HG03175 (cell line): ENCODE measurements at regions not wholly inside any gene's neighbourhood (a gene's known extent, or its start where the extent isn't known, plus 50 kb on each side); places are given as distances from the start of the nearest gene placed in this dataset.
"Not testable (repeated sequence)": the region's sequence is repeated elsewhere in the genome, so short reads cannot be mapped to it uniquely, and the experiment has no call there.

Experiments used
- ATAC-seq: cut with Tn5 transposase; IDR thresholded peaks from one replicate; pipeline ENCODE4 v1.9.1; 2021; ENCODE audit warnings: mild to moderate bottlenecking, moderate library complexity; ENCODE audit not compliant: unreplicated experiment

GRCh38 chr12:91773749-91774429, 371.8 kb downstream of the BTG1 start:
- no peak for ATAC-seq

- no peak for ATAC-seq
Observed at GRCh38 chr12:91772411-91772810, 373.2 kb downstream of the BTG1 start.

DNA sequence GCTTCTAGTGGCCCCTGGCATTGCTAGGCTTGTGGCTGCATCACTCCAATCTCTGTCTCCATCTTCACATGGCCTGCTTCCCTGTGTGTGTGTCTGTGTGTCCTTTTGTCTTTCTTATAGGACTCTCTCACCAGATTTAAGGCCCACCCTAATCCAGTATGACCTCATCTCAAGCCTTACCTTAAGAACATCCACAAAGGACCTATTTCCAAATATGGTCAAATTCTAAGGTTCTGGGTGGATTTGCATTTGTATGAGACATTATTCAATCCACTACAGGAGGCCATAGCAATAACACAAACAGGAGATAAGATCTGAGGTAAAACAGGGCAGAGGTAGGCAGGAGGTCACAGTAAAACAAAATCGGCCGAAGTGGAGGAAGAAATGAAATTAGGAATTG, 375.9 kb downstream of the BTG1 start:
- ATAC-seq: no peak

DNA sequence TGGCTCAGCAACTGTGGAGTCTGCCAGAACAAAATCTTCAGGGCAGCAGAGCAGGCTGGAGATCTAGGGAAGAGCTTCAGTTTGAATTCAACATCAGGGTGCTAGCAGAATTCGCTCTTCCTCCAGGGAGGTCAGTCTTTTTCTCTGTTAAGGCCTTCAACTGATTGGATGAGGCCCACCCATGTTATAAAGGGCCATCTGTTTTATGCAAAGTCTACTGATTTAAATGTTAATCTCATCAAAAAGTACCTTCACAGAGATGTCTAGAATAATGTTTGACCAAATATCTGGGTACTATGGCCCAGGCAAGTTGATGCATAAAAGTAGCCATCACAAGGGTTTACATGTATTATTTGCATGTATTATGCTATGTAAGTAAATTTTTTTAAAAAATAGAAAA, 378.4 kb downstream of the BTG1 start:
- no peak for ATAC-seq

GRCh38 chr12:91766454-91766853, 379.2 kb downstream of the BTG1 start:
- ATAC-seq: no peak

DNA sequence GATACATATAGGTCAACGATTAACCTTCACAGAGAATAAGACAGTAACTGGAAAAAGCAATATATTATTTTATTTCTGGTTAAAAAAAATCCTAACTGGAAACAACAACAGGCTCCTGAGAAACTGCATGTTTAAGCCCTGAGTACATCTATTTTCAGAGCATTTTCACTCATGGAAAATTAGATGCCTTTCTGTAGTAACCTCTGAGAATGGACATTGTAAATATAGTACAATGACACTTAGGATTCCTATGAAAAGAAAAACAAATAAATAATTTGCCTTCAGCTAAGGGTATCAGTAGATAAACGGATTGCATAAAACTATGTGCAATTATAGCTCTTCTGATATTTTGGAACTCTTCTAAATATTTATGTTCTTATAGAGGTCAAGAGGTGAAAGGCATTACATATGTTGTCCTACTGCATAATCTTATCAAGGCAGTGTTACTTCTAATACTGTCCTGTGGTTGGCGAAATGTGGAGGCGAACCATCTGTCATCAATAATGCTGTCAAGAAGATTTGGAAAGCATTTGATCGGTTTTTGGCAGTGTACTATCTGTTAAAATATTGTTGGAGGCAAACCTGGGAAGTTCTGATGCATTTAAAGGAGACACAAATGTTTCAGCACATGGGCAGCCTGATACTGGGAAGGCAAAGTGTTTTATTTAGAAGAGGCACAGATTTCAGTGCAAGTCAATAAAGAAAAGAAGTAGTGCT, 381.8 kb downstream of the BTG1 start:
- no peak for ATAC-seq

DNA sequence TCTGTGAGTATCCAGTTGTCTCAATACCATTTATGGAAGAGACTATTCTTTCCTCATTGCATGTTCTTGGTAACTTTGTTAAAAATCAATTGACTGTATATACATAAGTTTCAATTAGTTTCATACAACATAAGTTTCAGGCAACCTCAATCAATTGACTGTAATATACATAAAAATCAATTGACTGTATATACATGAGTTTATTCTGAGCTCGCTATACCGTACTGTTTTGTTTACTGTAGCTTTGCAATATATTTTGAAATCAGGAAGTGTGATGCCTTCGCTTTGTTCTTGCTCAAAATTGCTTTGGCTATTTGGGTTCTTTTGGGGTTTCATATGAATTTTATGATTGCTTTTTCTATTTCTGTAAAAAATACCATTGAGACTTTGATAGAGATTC, 392.0 kb downstream of the BTG1 start:
- ATAC-seq: no peak

DNA sequence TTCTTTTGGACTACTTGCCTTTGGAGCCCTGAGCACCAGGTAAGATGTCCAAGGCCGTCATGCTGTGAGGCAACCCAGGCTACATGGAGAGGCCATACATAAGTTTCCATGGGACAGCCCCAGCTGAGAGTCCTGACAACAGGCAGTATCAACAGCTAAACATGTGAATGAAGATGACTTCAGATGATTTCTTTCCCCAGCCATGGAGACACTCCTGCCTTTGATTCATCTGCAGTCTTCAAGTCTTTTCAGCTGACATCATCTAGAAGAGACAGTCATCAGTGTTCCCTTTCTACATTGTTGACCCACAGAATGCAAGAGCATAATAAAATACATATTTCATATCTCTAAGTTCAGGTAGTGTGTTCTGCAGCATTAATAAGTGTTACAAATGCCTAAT, 398.7 kb downstream of the BTG1 start:
- no peak for ATAC-seq

GRCh38 chr12:91744597-91744996, 401.0 kb downstream of the BTG1 start:
- ATAC-seq: no peak

DNA sequence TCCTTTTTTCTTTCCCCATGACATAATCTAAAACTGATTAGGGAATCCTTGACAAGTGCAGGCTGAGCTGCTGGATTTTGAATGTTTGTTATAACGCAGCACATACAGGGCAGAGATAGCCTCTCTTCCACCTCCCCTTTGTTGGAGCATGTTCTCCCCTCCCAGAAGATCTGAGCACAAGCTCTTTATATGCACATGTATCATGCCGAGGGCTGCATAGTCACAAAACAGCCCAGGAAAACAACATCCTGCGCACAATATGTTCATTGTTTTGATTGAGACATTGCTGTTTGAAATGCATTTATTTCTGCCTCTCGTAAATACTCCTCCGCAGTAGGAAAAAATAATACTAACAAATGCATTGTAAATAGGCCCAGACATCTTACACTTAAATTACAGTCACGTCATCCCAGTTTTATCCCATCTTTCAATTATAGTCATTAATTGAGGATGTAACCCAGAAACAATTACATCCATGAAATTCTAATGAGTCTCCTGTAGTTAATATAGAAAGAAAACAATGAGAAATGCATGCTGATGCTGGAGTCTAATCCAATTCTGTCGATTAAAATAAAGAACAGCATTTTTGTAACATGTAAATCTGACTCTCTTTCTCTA, 401.8 kb downstream of the BTG1 start:
- no peak for ATAC-seq

DNA sequence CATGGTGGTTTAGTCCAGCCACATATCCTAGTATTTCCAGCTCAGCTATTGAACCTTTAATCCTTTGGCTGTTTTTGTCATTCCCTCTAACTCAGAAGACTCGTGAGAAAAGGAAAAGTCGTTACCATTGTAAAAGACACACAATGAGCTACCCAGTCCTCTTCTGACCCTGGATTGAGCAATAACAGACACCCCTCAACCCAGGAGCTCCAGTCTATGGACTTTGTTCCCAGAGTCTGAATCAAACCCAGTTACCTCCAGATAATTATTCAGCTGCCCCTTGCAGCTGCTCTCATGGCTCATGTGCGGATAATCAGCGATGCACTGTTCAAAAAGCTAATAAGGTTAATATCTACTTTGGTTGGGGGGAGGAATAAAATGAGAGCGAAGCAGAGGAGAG, 402.4 kb downstream of the BTG1 start:
- ATAC-seq: no peak

- no peak for ATAC-seq
Observed at GRCh38 chr12:91741932-91742331, 403.7 kb downstream of the BTG1 start.

DNA sequence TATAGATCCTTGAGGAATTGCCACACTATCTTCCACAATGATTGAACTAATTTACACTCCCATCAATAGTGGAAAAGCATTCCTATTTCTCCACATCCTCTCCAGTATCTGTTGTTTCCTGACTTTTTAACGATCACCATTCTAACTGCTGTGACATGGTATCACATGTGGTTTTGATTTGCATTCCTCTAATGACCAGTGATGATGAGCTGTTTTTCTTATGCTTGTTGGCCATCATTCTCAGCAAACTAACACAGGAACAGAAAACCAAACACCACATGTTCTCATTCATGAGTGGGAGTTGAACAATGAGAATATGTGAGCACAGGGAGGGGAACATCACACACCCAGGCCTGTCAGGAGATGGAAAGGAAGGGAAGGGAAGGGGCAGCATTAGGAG, 411.8 kb downstream of the BTG1 start:
- not testable (repeated sequence) for ATAC-seq

DNA sequence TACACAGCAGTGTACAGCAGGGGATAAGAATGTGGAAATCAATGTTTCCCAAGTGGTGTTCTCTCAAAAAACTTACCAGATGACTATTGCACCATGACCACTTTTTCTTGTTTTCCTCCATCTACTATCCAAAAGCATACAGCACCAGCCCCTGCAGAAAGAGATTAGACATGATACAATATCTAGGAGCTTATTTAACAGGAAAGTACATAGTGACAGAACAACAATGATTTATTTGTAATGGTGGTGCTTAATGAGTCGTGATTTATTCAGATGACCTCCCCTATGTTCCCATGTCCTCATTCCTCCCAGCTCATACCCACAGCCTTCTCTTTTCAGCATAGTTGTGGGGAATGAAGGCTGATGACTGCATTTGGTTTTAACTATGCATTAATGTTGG, 413.6 kb downstream of the BTG1 start:
- no peak for ATAC-seq

DNA sequence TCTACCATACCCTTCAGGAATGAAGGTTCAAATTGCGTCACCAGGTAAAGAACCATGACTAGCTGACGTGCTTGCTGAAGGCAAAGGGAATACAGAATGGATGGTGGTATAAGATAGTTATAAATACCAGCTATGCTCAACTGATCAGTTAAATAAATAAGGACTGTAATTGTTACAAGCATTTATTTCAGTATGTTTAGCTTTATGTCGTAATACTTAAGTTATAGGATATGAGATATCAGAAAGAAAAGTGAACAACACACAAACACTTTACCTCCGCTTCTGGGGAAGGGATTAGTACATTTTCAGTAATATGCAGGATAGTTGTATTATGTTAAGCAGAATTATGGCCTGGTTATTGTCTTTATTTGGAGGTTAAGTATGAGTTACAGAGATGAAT, 416.1 kb downstream of the BTG1 start:
- no peak for ATAC-seq

DNA sequence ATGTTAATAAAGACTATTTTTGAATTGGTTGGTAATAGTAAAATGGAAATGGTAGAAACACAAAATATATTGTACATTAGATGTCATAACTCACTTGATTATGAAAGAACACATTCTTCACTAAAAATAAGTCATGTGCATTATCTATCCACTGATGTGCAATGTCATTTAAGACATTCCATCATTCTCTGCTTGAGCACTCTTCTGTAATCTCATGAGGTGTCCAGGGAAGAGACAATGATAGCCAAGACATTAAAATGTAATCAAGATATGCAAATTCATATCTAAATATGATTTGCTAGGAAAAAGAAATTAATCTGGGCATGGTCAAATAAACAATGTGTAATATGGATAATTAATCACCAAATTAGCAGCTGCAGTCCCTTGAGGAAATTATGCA, 422.5 kb downstream of the BTG1 start:
- ATAC-seq: no peak

DNA sequence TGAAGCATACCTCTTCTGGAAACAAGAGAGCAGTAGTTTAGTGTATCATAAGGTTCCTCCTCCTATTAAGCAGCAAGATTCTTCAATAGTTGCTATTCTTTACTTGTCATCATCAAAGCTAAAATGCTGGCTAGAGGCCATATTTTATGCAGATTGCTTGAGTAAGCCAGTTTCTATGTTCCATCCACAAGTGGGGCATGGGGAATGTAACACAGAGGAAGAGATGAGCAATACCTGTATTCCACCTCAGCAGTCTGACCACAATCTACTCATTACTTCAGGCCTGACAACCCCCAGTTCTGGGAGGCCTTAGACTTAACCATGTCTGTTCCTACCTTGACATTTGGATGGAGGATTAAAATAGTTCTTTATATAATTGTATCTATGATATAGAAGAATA, 423.6 kb downstream of the BTG1 start:
- no peak for ATAC-seq

DNA sequence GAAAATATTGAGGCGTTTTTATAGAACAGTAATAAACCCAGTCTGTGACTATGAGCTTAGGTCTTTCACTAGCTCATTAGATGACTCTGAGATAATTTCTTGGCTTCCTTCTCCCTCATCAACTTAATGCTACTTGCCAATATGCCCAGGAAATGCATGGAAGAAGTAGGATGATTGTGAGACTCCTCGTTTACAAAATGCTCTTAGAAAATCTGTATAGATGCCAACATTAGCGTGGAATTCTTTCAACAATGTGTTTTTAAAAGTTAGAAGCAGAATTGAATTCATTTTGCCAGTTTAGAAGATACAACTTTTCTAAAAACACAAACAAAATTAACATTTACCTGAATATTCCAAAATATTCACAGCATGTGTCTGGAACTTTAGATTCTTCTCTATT, 424.6 kb downstream of the BTG1 start:
- no peak for ATAC-seq

DNA sequence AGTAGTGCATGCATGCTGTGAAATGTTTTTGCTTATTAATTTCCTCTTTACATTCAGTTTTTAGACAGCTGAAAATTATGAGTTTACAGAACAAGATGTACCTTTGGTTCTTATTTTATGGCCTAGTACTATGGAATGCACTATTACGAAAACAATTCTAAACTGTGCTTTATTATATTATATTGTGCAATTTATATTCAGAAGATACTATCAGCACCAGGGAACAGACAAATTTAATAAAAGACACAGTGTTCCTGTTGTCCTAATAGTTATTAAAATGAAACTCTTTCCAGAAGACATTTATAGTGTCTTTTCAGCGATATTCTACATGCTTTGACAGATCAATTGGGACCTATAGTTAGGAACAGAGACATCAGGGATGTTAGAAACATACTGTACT, 427.3 kb downstream of the BTG1 start:
- no peak for ATAC-seq

- no peak for ATAC-seq
Observed at GRCh38 chr12:91717804-91718203, 427.8 kb downstream of the BTG1 start.

- ATAC-seq: not testable (repeated sequence)
Observed at GRCh38 chr12:91711925-91712324, 433.7 kb downstream of the BTG1 start.

- ATAC-seq: no peak
Observed at GRCh38 chr12:91706466-91706865, 439.2 kb downstream of the BTG1 start.
